Psoas muscle (tissue), 7 donors: ENCODE measurements at regions not wholly inside any gene's neighbourhood (a gene's known extent, or its start where the extent isn't known, plus 50 kb on each side); places are given as distances from the start of the nearest gene placed in this dataset.

ENCODE experiments used
- ATAC-seq, 4 donors: fragments of 200-7000 bp; cut with Tn5 transposase; one replicate each; pipeline ENCODE4 v1.9.1; 2020; ENCODE audit warnings: moderate library complexity in 3 of 4, mild to moderate bottlenecking in 2 of 4
- DNase-seq, 2 donors: peaks; one replicate each; pipeline ENCODE4 v3.0.0-alpha.2; 2020
- H3K27ac ChIP-seq: fragments of 200-600 bp; one replicate; pipeline ENCODE4 v1.8.0; 2022
- H3K27me3 ChIP-seq, 3 donors: fragments of 200-600 bp in 1 of 3; one replicate each; pipeline versions ENCODE4 v1.6.1 to v1.8.0; 2013 to 2022; ENCODE audit warnings: low read length in 2 of 3, mild to moderate bottlenecking in 2 of 3, moderate library complexity in 1 of 3; ENCODE audit not compliant: insufficient read depth in 3 of 3
- H3K36me3 ChIP-seq, 2 donors: fragments of 200-600 bp in 1 of 2; one replicate each; pipeline versions ENCODE4 v1.6.1 to v1.8.0; 2013 to 2022; ENCODE audit warnings: low read depth in 1 of 2, mild to moderate bottlenecking in 1 of 2, moderate library complexity in 1 of 2; ENCODE audit not compliant: insufficient read depth in 1 of 2
- H3K4me1 ChIP-seq: fragments of 200-600 bp; one replicate; pipeline ENCODE4 v1.8.0; 2022
- H3K4me3 ChIP-seq: fragments of 200-600 bp; one replicate; pipeline ENCODE4 v1.8.0; 2022; ENCODE audit warnings: mild to moderate bottlenecking
- H3K9me3 ChIP-seq: fragments of 200-600 bp; one replicate; pipeline ENCODE4 v1.8.0; 2022
- WGBS, 3 donors: extraction: QIAGEN DNeasy Blood & Tissue Kit; methylation state at CpG; one replicate each; pipeline versions ENCODE4 v1.1.6 to v1.1.7; 2013; 5-methylcytosine and 5-hydroxymethylcytosine counted together
- intact Hi-C, 2 donors: fragments of 100-400 bp; cut with DNase I; formaldehyde crosslinking; loops; one replicate each; pipeline versions ENCODE4 v1.11.0 to v1.14.2; 2022
- TF ChIP-seq, protein P1 (sequence below): fragments of 200-600 bp; IDR thresholded peaks from one replicate; pipeline ENCODE4 v1.8.0; 2022; ENCODE audit warnings: antibody characterized with exemption
- donor health status: healthy with polysubstance abuse.
- donor health status: DM: no; HTN: no; CAD: no; lungs with moderate emphysema.
- donor health status: Bipolar disorder and iron deficiency.
- donor health status: healthy.
- donor health status: DM: yes; HTN: yes; CAD: no.
- donor health status: DM: no; HTN: no; CAD: no.
- donor health status: DM: yes; HTN: yes; CAD: no.

DNA sequence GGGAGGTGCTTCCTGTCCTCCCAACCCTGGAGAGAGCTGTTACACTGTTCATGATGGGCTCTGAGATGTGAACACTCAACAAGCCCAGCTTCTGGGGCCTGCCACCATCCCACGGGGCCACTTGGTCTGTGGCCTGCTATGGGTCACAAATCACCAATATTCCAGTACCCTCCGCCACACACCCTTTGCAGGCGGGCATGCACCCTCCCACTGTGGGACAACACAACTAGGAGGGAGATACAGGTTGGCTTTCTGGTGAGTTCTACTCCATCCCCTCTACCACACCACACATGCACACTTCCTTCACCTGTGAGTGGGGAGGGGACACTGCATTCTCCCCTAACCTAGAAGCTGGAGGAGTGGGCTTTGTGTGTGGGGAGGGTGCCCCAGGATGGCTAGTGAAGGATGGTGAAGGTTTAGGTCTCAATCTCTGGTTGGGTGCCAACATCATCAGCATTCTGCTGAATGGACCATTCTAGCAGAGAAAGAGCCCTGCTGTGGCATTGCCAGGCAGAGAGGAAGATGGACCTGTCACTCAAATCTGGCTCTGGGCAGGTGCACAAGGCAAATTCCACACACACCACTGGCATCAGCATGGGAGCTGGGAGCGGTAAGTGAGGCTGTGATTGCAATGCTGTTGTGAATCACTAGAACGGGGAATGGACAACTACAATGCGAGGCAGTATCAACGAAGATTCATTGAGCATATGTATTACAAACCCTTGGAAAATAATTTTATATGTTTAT lies 175.1 kb downstream of the THBS2 start:
- no peak overlapping the region for H3K4me3 ChIP-seq
- intact Hi-C loops = no loop called here
- H3K9me3 ChIP-seq = no peaks in the 10 kb centered on the region
- WGBS, 3 donors = 88 to 89% (median 88%) methylated on average over 7 of the region's 7 CpGs
- ATAC-seq (no peak), DNase-seq (no peak)
- H3K27me3 ChIP-seq = no peaks in the 10 kb centered on the region
- H3K36me3 ChIP-seq = no peaks in the 10 kb centered on the region
- no peaks in the 10 kb centered on the region for H3K4me1 ChIP-seq
- no peak overlapping the region for H3K27ac ChIP-seq
- TF ChIP-seq, protein P1, sequence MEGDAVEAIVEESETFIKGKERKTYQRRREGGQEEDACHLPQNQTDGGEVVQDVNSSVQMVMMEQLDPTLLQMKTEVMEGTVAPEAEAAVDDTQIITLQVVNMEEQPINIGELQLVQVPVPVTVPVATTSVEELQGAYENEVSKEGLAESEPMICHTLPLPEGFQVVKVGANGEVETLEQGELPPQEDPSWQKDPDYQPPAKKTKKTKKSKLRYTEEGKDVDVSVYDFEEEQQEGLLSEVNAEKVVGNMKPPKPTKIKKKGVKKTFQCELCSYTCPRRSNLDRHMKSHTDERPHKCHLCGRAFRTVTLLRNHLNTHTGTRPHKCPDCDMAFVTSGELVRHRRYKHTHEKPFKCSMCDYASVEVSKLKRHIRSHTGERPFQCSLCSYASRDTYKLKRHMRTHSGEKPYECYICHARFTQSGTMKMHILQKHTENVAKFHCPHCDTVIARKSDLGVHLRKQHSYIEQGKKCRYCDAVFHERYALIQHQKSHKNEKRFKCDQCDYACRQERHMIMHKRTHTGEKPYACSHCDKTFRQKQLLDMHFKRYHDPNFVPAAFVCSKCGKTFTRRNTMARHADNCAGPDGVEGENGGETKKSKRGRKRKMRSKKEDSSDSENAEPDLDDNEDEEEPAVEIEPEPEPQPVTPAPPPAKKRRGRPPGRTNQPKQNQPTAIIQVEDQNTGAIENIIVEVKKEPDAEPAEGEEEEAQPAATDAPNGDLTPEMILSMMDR = no peak

DNA sequence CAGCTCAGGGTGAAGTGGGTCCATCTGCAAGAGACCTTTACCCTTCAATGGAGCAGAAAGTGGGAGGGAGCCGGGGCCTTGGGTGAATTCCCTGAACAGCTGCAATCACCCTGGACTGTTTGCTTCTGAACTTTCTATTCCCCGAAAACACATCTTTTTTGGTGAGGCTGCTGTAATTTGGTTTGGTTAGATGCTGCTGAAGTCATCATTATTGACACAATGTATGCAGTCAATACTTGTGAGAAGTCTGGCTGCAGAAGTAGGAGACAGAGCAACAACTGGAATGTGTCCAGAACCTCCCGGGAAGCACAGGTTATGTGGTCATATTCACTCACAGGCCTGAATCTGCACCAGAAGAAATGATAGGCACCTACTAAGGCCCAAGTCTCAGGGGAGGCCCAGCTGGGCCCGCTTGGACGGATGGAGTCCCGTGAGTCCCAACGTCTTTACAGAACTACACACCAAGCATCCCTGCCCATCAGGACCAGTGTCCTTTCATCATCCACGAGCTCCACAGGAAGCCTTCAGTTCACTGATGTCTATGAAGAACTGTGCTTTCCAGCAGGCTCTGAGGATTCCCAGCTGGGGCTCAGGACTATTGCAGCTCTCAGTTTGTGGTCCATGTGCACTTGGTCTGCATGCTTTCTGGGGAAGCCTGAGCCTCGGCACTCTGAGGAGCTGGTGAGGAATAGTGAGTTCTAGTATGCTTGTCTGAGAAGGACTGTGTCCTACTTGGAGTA lies 177.6 kb downstream of the THBS2 start:
- Histone ChIP-seq H3K4me3 (no peak overlapping the region), H3K36me3 (no peaks in the 10 kb centered on the region), H3K4me1 (no peaks in the 10 kb centered on the region), H3K27me3 (no peaks in the 10 kb centered on the region), H3K27ac (no peak overlapping the region), H3K9me3 (no peaks in the 10 kb centered on the region)
- no peak for ATAC-seq
- 62 to 71% (median 66%) methylated on average over 9 of the region's 9 CpGs for WGBS, 3 donors
- intact Hi-C loops = no loop called here
- no peak for DNase-seq
- TF ChIP-seq, protein P1 = no peak

DNA sequence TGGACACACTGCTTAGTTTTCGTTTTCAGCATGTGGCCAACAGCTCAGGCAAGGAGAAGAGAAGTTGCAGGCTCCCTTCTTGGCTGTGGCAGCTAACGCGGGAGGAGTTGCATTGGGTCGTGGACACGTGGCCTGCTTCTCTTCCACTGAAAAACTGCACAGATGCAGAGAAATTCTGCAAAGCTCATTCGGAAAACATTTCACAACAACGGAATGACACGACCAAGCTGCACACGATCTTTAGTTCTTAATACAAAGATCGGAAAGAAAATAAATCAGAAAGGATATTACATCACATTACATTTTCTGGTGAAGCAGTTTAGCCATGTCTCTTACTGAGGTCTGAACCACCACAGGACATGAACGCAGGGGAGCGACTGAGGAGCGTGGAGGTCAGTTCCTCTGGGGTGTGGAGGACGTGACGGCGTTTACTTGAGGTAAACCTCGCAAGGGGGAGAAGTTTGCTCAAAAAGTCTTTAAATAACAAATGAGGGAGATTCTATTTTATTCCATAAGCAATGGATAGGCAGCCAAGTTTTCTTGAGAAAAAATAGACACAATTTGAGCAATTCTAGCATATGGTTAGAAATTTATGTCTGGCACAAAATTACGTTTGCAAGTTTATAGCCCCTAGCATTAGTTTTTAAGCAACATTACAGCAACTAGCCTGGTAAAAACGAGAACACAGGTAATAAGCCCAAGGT lies 178.3 kb downstream of the THBS2 start:
- peak; percentile 66 to 67 for DNase-seq
- no peaks in the 10 kb centered on the region for H3K9me3 ChIP-seq
- H3K27ac ChIP-seq = peak overlapping the region; percentile 9
- H3K4me1 ChIP-seq = no peaks in the 10 kb centered on the region
- ATAC-seq = peak in 2 of 4 donors; percentile 11 to 37
- H3K4me3 ChIP-seq = no peak overlapping the region
- H3K27me3 ChIP-seq = no peaks in the 10 kb centered on the region
- no peaks in the 10 kb centered on the region for H3K36me3 ChIP-seq
- 43 to 61% (median 54%) methylated on average over 19 of the region's 19 CpGs for WGBS, 3 donors
- TF ChIP-seq, protein P1 = no peak
- intact Hi-C loops = no loop called here

DNA sequence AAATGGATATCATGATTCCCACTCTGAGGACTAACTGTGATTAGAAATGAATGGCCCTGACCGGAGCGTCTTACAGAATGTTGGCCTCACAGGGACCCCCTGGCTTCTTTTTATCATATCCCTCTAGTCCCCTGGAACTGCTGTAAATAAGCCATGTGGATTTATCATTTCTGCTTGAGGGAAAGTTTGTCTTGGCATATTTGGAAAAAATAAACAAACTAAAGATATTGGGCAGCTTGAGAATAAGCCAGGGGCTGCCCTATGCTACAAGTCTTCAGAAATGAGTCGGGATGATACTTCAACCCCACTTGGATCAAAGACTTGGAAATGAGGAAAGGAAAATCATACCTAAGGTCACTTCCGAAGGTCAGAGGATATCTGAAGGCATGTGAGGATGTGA lies 179.1 kb downstream of the THBS2 start:
- TF ChIP-seq, protein P1 = no peak
- H3K27ac ChIP-seq = peak overlapping the region; percentile 9
- intact Hi-C loops = no loop called here
- no peak overlapping the region for H3K4me3 ChIP-seq
- H3K27me3 ChIP-seq = no peaks in the 10 kb centered on the region
- no peaks in the 10 kb centered on the region for H3K9me3 ChIP-seq
- H3K4me1 ChIP-seq = no peaks in the 10 kb centered on the region
- 66 to 69% (median 66%) methylated on average over 4 of the region's 4 CpGs for WGBS, 3 donors
- ATAC-seq (no peak), DNase-seq (no peak)
- no peaks in the 10 kb centered on the region for H3K36me3 ChIP-seq
